HFF-Myc (cell line): ENCODE measurements at regions not wholly inside any gene's neighbourhood (a gene's known extent, or its start where the extent isn't known, plus 50 kb on each side); places are given as distances from the start of the nearest gene placed in this dataset.

Experiments used
- DNase-seq: peaks from one replicate; pipeline ENCODE4 v3.0.0-alpha.2; 2011; ENCODE audit warnings: low read depth; ENCODE audit errors: extremely low read depth
- H3K4me3 ChIP-seq: replicated peaks from 2 replicates; pipeline ENCODE4 v1.5.1; 2011; ENCODE audit warnings: low read depth, mild to moderate bottlenecking, control low read depth, low read length
- TF ChIP-seq, protein P1 (sequence below): IDR thresholded peaks from 2 replicates; pipeline ENCODE4 v1.5.1; 2012; ENCODE audit warnings: mild to moderate bottlenecking, low read depth, low read length, control low read depth; ENCODE audit errors: missing control alignments

DNA sequence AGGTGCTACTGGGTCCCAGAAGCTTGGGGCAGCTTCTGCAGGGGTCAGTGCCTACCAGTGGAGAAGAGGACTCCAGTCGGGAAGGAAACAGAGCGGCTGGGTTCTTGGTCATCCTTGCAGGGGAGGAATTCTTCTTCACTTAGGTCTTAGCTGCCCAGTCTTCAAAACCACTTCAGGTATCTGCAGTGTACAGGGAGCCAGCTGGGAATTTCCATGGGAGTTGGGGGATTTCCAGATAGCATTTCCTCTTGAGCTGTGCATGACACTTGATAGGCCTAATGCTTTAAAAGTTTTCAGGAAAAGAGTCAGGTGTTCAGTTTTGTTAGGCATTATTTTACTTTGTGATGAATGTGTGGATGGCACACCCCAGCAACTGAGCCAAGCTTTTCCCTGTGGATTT, 58.1 kb upstream of the ENPP6 start:
- TF ChIP-seq, protein P1, sequence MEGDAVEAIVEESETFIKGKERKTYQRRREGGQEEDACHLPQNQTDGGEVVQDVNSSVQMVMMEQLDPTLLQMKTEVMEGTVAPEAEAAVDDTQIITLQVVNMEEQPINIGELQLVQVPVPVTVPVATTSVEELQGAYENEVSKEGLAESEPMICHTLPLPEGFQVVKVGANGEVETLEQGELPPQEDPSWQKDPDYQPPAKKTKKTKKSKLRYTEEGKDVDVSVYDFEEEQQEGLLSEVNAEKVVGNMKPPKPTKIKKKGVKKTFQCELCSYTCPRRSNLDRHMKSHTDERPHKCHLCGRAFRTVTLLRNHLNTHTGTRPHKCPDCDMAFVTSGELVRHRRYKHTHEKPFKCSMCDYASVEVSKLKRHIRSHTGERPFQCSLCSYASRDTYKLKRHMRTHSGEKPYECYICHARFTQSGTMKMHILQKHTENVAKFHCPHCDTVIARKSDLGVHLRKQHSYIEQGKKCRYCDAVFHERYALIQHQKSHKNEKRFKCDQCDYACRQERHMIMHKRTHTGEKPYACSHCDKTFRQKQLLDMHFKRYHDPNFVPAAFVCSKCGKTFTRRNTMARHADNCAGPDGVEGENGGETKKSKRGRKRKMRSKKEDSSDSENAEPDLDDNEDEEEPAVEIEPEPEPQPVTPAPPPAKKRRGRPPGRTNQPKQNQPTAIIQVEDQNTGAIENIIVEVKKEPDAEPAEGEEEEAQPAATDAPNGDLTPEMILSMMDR: no peak
- DNase-seq: no peak

GRCh38 chr4:184274286-184274951, 56.7 kb upstream of the ENPP6 start:
- DNase-seq: no peak

More for the DNA sequence above, 58.1 kb upstream of the ENPP6 start:
- no peak overlapping the region for H3K4me3 ChIP-seq

GRCh38 chr4:184273166-184274147, 55.8 kb upstream of the ENPP6 start:
- no peak for DNase-seq
- TF ChIP-seq, protein P1: no peak
- H3K4me3 ChIP-seq: no peak overlapping the region

More at GRCh38 chr4:184274286-184274951, 56.7 kb upstream of the ENPP6 start:
- TF ChIP-seq, protein P1: no peak
- no peak overlapping the region for H3K4me3 ChIP-seq

DNA sequence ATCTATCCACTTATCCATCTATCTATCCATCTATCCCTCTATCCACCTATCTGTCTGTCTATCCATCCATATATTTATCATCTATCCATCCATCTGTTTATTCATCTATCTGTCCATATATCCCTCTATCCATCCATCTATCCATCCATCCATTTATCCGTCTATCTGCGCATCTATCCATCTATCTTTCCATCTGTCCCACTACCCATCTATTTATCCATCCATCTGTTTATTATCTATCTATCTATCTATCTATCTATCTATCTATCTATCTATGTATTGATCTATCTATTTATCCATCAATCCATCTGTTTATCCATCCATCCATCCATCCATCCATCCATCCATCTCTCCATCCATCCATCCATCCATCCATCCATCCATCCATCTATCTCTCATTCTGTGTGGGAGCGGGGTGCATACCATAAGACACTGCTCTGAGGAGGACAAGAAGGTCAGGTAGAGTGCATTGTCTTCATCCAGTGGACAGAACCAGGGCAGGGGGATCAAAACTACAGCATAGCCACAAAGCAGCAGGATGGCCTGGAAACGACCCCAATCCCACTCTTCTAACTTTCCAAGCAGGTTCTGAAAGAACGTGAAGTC, 53.2 kb upstream of the ENPP6 start:
- H3K4me3 ChIP-seq: no peak overlapping the region
- no peak for DNase-seq
- TF ChIP-seq, protein P1: no peak

DNA sequence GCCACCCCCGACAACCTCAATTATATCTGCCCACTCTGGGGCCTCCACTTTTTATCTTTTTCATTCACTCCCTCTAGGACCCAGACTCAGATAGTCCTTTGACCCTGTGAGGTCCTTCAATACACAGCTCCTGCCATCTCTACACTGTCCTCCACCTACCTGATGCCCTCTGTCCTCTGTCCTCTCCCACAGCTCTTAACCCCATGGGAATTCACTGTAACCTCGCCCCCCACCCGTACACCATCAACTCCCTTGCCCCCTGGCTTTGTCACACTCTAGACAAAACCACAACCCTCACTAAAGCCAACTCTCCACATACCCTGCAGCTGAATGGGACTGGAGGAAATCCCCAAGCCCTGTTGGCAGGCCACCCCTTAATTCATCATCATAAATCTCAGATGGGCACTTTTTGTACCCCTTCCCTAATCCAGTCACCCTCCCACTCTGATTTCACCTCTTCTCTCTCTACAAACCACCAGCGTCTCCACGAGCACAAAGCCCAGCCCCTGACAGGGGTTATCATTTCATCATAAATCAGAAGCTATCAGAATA, 52.3 kb upstream of the ENPP6 start:
- TF ChIP-seq, protein P1: no peak
- DNase-seq: no peak
- H3K4me3 ChIP-seq: no peak overlapping the region

DNA sequence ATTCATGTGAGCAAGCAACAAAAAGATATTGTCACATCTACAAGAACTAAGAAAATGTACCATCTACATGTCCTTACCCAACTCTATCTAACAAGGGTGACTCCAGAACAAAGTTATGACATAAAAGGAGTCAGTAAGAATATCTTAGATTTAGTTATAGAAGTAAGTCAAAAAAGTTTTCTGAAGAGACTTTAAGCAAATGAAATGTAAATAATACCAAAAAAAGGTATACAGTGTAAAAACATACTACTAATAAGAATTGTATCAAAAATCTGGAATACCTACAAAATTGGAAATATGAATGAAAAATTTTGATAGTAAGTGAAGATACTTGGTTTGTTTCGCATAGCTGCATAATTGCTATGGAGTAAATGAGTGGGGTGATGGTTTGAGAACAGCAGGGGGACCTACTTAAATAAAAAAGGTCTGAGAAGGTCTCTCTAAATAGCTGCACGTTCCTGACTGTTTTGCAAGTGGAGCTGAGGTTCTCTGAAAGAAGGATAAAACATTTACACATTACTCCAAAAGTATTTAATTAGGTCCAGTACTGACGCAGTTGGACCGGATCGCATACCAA, 51.0 kb upstream of the ENPP6 start:
- TF ChIP-seq, protein P1: no peak
- DNase-seq: no peak
- no peak overlapping the region for H3K4me3 ChIP-seq
